Body of pancreas (tissue), 4 donors: ENCODE measurements at regions not wholly inside any gene's neighbourhood (a gene's known extent, or its start where the extent isn't known, plus 50 kb on each side); places are given as distances from the start of the nearest gene placed in this dataset.

Experiments
- POLR2A ChIP-seq, 3 donors: fragments of 450-650 bp; IDR thresholded peaks; one replicate each; pipeline ENCODE4 v1.6.1; 2016; ENCODE audit warnings: antibody characterized with exemption in 3 of 3, mild to moderate bottlenecking in 2 of 3
- TF ChIP-seq, protein P1 (sequence below), 7 experiments: fragments of 450-650 bp in 4 of 7; fragments of 200-600 bp in 3 of 7; sonication (generic) in 3 of 7; IDR thresholded peaks; one replicate each; pipeline ENCODE4 v1.5.1; 2016 to 2019; ENCODE audit warnings: antibody characterized with exemption in 7 of 7

DNA sequence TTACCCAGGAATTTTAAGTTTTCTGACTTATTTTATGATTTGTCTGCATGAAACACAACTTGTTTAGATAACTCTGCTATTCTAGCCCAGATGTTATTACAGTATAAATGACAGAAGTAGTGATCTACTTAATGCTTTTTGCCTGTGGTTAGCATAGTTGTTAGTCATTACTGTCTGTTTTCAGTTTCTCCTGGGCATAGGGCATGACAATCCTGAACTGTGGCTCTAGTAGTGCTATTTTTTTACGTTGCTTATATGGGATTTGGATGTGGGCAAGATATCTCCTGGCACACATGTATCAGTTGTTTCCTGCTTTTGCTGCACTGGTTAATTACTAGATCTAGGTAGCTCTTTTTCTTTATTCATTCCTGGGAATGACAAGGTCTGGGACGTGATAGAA is 1005.8 kb downstream of the PCDH18 start:
- TF ChIP-seq, protein P1, sequence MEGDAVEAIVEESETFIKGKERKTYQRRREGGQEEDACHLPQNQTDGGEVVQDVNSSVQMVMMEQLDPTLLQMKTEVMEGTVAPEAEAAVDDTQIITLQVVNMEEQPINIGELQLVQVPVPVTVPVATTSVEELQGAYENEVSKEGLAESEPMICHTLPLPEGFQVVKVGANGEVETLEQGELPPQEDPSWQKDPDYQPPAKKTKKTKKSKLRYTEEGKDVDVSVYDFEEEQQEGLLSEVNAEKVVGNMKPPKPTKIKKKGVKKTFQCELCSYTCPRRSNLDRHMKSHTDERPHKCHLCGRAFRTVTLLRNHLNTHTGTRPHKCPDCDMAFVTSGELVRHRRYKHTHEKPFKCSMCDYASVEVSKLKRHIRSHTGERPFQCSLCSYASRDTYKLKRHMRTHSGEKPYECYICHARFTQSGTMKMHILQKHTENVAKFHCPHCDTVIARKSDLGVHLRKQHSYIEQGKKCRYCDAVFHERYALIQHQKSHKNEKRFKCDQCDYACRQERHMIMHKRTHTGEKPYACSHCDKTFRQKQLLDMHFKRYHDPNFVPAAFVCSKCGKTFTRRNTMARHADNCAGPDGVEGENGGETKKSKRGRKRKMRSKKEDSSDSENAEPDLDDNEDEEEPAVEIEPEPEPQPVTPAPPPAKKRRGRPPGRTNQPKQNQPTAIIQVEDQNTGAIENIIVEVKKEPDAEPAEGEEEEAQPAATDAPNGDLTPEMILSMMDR (IDR thresholded peaks at IDR 0.05): no peak
- no peak for TF ChIP-seq POLR2A (IDR thresholded peaks at IDR 0.05)
